ENCODE measurements at regions not wholly inside any gene's neighbourhood (a gene's known extent, or its start where the extent isn't known, plus 50 kb on each side); places are given as distances from the start of the nearest gene placed in this dataset.

DNA sequence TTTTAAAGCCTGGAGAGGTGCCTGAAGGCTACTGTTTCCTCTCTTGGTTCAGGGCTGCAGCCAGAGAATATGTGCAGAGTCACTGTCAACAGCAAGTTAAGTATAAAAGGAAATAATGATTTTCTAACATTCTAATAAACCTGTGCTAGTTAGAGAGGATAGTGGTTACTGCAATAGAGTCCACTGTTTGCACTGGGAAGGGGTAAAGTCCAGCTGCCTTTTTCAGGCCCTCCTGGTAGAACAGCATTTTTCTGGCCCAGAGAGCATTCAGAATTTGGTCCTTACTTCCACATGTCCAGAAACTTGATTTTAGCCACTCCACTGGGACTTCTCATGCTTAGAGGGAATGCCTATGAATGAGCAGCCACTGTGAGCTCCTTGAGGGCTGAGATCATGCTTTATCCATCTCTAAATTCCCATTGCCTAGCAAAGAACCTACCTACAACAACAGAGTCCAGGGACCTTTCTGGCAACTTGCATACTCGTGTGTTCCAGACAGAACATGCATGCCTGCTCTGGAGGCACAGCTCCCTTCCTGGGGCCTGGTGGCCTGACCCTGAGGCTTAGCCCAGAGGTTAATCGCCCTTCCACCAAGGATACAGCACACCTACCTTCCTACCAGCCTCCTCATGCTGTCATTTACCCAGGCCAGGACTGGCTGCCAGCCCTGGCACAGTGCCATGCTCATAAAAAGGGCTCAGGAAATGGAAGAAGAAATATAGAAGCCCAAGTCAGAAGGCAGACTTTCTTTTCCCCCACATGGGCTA lies 50.3 kb upstream of the ATP13A3 start (continued):
- TF ChIP-seq, protein P1, sequence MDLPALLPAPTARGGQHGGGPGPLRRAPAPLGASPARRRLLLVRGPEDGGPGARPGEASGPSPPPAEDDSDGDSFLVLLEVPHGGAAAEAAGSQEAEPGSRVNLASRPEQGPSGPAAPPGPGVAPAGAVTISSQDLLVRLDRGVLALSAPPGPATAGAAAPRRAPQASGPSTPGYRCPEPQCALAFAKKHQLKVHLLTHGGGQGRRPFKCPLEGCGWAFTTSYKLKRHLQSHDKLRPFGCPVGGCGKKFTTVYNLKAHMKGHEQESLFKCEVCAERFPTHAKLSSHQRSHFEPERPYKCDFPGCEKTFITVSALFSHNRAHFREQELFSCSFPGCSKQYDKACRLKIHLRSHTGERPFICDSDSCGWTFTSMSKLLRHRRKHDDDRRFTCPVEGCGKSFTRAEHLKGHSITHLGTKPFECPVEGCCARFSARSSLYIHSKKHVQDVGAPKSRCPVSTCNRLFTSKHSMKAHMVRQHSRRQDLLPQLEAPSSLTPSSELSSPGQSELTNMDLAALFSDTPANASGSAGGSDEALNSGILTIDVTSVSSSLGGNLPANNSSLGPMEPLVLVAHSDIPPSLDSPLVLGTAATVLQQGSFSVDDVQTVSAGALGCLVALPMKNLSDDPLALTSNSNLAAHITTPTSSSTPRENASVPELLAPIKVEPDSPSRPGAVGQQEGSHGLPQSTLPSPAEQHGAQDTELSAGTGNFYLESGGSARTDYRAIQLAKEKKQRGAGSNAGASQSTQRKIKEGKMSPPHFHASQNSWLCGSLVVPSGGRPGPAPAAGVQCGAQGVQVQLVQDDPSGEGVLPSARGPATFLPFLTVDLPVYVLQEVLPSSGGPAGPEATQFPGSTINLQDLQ (CRISPR knock-in tag; IDR thresholded peaks at IDR 0.05): no peak
- TF ChIP-seq REXO4 (CRISPR knock-in tag; IDR thresholded peaks at IDR 0.05; ENCODE audit: borderline replicate concordance) (no peak), ELF4 (CRISPR knock-in tag; IDR thresholded peaks at IDR 0.05; ENCODE audit: borderline replicate concordance) (no peak), ZNF572 (CRISPR knock-in tag; IDR thresholded peaks at IDR 0.05) (no peak), NFKB2 (CRISPR knock-in tag; IDR thresholded peaks at IDR 0.05; ENCODE audit: borderline replicate concordance) (peak; percentile 58; the same call in 1 of the 2 replicates), ZNF709 (CRISPR knock-in tag; IDR thresholded peaks at IDR 0.05) (no peak), RBFOX2 (IDR thresholded peaks at IDR 0.05; ENCODE audit: low read depth, low read length) (no peak), AGO1 (IDR thresholded peaks at IDR 0.05; ENCODE audit: low read depth, low read length, poor library complexity, severe bottlenecking) (no peak), ZNF333 (CRISPR knock-in tag; IDR thresholded peaks at IDR 0.05; ENCODE audit: borderline replicate concordance) (no peak), SMYD3 (CRISPR knock-in tag; IDR thresholded peaks at IDR 0.05) (no peak), ZNF563 (CRISPR knock-in tag; IDR thresholded peaks at IDR 0.05) (no peak), ZNF777 (CRISPR knock-in tag; IDR thresholded peaks at IDR 0.05) (no peak), ZNF652 (CRISPR knock-in tag; IDR thresholded peaks at IDR 0.05; ENCODE audit: borderline replicate concordance, low read depth) (0 out of 2 replicates have a peak, but pooled peaks have one; percentile 18), TEAD2 (CRISPR knock-in tag; IDR thresholded peaks at IDR 0.05) (no peak), GABPA (IDR thresholded peaks at IDR 0.05; ENCODE audit: low read depth, low read length) (no peak), GABPA (CRISPR knock-in tag; IDR thresholded peaks at IDR 0.05; ENCODE audit: low read depth) (no peak), ZNF737 (CRISPR knock-in tag; IDR thresholded peaks at IDR 0.05; ENCODE audit: borderline replicate concordance) (no peak), ZFP82 (CRISPR knock-in tag; IDR thresholded peaks at IDR 0.05; ENCODE audit: borderline replicate concordance) (no peak), NONO (IDR thresholded peaks at IDR 0.05) (no peak), NONO (CRISPR knock-in tag; conservative IDR thresholded peaks at IDR 0.05) (no peak)
- TF ChIP-seq, protein P2, sequence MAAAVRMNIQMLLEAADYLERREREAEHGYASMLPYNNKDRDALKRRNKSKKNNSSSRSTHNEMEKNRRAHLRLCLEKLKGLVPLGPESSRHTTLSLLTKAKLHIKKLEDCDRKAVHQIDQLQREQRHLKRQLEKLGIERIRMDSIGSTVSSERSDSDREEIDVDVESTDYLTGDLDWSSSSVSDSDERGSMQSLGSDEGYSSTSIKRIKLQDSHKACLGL (CRISPR knock-in tag; IDR thresholded peaks at IDR 0.05): no peak
- TF ChIP-seq, protein P3, sequence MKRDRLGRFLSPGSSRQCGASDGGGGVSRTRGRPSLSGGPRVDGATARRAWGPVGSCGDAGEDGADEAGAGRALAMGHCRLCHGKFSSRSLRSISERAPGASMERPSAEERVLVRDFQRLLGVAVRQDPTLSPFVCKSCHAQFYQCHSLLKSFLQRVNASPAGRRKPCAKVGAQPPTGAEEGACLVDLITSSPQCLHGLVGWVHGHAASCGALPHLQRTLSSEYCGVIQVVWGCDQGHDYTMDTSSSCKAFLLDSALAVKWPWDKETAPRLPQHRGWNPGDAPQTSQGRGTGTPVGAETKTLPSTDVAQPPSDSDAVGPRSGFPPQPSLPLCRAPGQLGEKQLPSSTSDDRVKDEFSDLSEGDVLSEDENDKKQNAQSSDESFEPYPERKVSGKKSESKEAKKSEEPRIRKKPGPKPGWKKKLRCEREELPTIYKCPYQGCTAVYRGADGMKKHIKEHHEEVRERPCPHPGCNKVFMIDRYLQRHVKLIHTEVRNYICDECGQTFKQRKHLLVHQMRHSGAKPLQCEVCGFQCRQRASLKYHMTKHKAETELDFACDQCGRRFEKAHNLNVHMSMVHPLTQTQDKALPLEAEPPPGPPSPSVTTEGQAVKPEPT (CRISPR knock-in tag; IDR thresholded peaks at IDR 0.05; ENCODE audit: low read depth): no peak
- TF ChIP-seq, protein P4, sequence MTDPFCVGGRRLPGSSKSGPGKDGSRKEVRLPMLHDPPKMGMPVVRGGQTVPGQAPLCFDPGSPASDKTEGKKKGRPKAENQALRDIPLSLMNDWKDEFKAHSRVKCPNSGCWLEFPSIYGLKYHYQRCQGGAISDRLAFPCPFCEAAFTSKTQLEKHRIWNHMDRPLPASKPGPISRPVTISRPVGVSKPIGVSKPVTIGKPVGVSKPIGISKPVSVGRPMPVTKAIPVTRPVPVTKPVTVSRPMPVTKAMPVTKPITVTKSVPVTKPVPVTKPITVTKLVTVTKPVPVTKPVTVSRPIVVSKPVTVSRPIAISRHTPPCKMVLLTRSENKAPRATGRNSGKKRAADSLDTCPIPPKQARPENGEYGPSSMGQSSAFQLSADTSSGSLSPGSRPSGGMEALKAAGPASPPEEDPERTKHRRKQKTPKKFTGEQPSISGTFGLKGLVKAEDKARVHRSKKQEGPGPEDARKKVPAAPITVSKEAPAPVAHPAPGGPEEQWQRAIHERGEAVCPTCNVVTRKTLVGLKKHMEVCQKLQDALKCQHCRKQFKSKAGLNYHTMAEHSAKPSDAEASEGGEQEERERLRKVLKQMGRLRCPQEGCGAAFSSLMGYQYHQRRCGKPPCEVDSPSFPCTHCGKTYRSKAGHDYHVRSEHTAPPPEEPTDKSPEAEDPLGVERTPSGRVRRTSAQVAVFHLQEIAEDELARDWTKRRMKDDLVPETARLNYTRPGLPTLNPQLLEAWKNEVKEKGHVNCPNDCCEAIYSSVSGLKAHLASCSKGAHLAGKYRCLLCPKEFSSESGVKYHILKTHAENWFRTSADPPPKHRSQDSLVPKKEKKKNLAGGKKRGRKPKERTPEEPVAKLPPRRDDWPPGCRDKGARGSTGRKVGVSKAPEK (CRISPR knock-in tag; IDR thresholded peaks at IDR 0.05; ENCODE audit: borderline replicate concordance): no peak
